Progenitor cell of endocrine pancreas (in vitro differentiated cells): ENCODE measurements at regions not wholly inside any gene's neighbourhood (a gene's known extent, or its start where the extent isn't known, plus 50 kb on each side); places are given as distances from the start of the nearest gene placed in this dataset.

ENCODE experiments used
- DNase-seq: peaks from one replicate; pipeline ENCODE4 v3.0.0; 2021; ENCODE audit warnings: low spot score; ENCODE audit not compliant: unreplicated experiment
- H3K27ac Mint-ChIP-seq: 2 replicates; pipeline ENCODE4 v1.8.0; 2021; ENCODE audit warnings: mild to moderate bottlenecking, moderate library complexity, mixed read lengths
- H3K27me3 Mint-ChIP-seq: 2 replicates; pipeline ENCODE4 v1.8.0; 2021; ENCODE audit warnings: mixed read lengths
- H3K36me3 Mint-ChIP-seq: 2 replicates; pipeline ENCODE4 v1.8.0; 2022; ENCODE audit warnings: mixed read lengths; ENCODE audit not compliant: insufficient read depth
- H3K4me1 Mint-ChIP-seq: 2 replicates; pipeline ENCODE4 v1.8.0; 2021; ENCODE audit warnings: low read depth, mixed read lengths
- H3K4me3 Mint-ChIP-seq: 2 replicates; pipeline ENCODE4 v1.8.0; 2021; ENCODE audit warnings: low read depth, mild to moderate bottlenecking, moderate library complexity, mixed read lengths
- H3K9me3 Mint-ChIP-seq: 2 replicates; pipeline ENCODE4 v1.8.0; 2021; ENCODE audit warnings: low read depth, mixed read lengths
- TF ChIP-seq, protein P1 (sequence below): fragments of 200-600 bp; sonication (generic); IDR thresholded peaks from one replicate; pipeline ENCODE4 v1.5.0; 2021; ENCODE audit warnings: antibody characterized with exemption, mild to moderate bottlenecking; ENCODE audit not compliant: unreplicated experiment

- no peak for DNase-seq
- no peaks in the 10 kb centered on the region for H3K4me1 Mint-ChIP-seq
- H3K27me3 Mint-ChIP-seq, result no peaks in the 10 kb centered on the region
- TF ChIP-seq, protein P1, sequence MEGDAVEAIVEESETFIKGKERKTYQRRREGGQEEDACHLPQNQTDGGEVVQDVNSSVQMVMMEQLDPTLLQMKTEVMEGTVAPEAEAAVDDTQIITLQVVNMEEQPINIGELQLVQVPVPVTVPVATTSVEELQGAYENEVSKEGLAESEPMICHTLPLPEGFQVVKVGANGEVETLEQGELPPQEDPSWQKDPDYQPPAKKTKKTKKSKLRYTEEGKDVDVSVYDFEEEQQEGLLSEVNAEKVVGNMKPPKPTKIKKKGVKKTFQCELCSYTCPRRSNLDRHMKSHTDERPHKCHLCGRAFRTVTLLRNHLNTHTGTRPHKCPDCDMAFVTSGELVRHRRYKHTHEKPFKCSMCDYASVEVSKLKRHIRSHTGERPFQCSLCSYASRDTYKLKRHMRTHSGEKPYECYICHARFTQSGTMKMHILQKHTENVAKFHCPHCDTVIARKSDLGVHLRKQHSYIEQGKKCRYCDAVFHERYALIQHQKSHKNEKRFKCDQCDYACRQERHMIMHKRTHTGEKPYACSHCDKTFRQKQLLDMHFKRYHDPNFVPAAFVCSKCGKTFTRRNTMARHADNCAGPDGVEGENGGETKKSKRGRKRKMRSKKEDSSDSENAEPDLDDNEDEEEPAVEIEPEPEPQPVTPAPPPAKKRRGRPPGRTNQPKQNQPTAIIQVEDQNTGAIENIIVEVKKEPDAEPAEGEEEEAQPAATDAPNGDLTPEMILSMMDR, result no peak
- no peak overlapping the region for H3K4me3 Mint-ChIP-seq
- H3K27ac Mint-ChIP-seq, result no peak overlapping the region
- no peaks in the 10 kb centered on the region for H3K9me3 Mint-ChIP-seq
- no peaks in the 10 kb centered on the region for H3K36me3 Mint-ChIP-seq
Observed at GRCh38 chr7:81877890-81878289, 108.0 kb upstream of the HGF start.

- no peak overlapping the region for H3K4me3 Mint-ChIP-seq
- no peak overlapping the region for H3K27ac Mint-ChIP-seq
- no peaks in the 10 kb centered on the region for H3K27me3 Mint-ChIP-seq
- DNase-seq, result no peak
- no peaks in the 10 kb centered on the region for H3K9me3 Mint-ChIP-seq
- H3K36me3 Mint-ChIP-seq, result no peaks in the 10 kb centered on the region
- TF ChIP-seq, protein P1, result no peak
- H3K4me1 Mint-ChIP-seq, result no peaks in the 10 kb centered on the region
Observed at GRCh38 chr7:81873559-81873958, 103.7 kb upstream of the HGF start.

GRCh38 chr7:81871606-81872265 is 101.9 kb upstream of the HGF start:
- TF ChIP-seq, protein P1, result no peak
- Mint-ChIP-seq H3K4me3 (no peak overlapping the region), H3K9me3 (no peaks in the 10 kb centered on the region), H3K27ac (no peak overlapping the region), H3K4me1 (no peaks in the 10 kb centered on the region), H3K27me3 (no peaks in the 10 kb centered on the region), H3K36me3 (no peaks in the 10 kb centered on the region)
- no peak for DNase-seq

DNA sequence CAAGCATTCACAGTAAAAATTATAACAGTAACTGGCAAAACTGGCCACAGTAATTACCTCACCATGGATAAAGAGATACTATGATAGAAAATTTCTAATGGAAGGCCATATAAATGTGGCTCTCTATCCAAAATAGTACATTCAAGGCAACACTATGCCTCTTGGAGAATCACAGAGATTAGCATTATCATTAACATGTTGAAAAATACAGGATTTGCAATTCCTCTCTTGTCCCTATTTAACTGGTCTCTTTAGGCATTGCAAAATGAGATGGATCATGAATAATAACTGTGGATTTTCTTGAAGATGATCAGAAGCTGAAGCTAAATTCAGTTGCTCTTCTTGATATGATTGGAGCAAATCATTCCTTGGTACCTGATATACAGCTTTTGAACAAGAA is 100.8 kb upstream of the HGF start:
- H3K27me3 Mint-ChIP-seq, result no peaks in the 10 kb centered on the region
- DNase-seq, result no peak
- H3K9me3 Mint-ChIP-seq, result no peaks in the 10 kb centered on the region
- H3K27ac Mint-ChIP-seq, result no peak overlapping the region
- TF ChIP-seq, protein P1, result no peak
- H3K4me1 Mint-ChIP-seq, result no peaks in the 10 kb centered on the region
- no peaks in the 10 kb centered on the region for H3K36me3 Mint-ChIP-seq
- no peak overlapping the region for H3K4me3 Mint-ChIP-seq

- no peak overlapping the region for H3K27ac Mint-ChIP-seq
- no peaks in the 10 kb centered on the region for H3K27me3 Mint-ChIP-seq
- no peaks in the 10 kb centered on the region for H3K4me1 Mint-ChIP-seq
- H3K4me3 Mint-ChIP-seq, result no peak overlapping the region
- TF ChIP-seq, protein P1, result no peak
- no peaks in the 10 kb centered on the region for H3K36me3 Mint-ChIP-seq
- H3K9me3 Mint-ChIP-seq, result no peaks in the 10 kb centered on the region
- no peak for DNase-seq
Observed at GRCh38 chr7:81869670-81870069, 99.8 kb upstream of the HGF start.
